T-helper 17 cell (primary cell): ENCODE measurements at regions not wholly inside any gene's neighbourhood (a gene's known extent, or its start where the extent isn't known, plus 50 kb on each side); places are given as distances from the start of the nearest gene placed in this dataset.

Source experiments
- ATAC-seq: fragments of 150-1000 bp; cut with Tn5 transposase; 2 replicates; pipeline ENCODE4 v1.10.0; 2021; ENCODE audit warnings: mild to moderate bottlenecking, moderate library complexity
- DNase-seq, 3 donors: peaks; one replicate each; pipeline versions ENCODE4 v3.0.0 to v3.0.0-alpha.2; 2020 to 2021
- H3K9me3 ChIP-seq: one replicate; pipeline ENCODE4 v1.7.0; 2013; ENCODE audit warnings: low read length, mild to moderate bottlenecking; ENCODE audit not compliant: control insufficient read depth, poor library complexity, severe bottlenecking
- H3K27ac Mint-ChIP-seq: one replicate; pipeline ENCODE4 v1.8.0; 2022; ENCODE audit warnings: mild to moderate bottlenecking, moderate library complexity, mixed read lengths
- H3K27me3 Mint-ChIP-seq: one replicate; pipeline ENCODE4 v1.8.0; 2022; ENCODE audit warnings: mixed read lengths
- H3K36me3 Mint-ChIP-seq: one replicate; pipeline ENCODE4 v1.8.0; 2022; ENCODE audit warnings: low read depth, mixed read lengths
- H3K4me1 Mint-ChIP-seq: one replicate; pipeline ENCODE4 v1.8.0; 2022; ENCODE audit warnings: mild to moderate bottlenecking, mixed read lengths
- H3K4me3 Mint-ChIP-seq: one replicate; pipeline ENCODE4 v1.8.0; 2022; ENCODE audit warnings: mild to moderate bottlenecking, moderate library complexity, mixed read lengths

DNA sequence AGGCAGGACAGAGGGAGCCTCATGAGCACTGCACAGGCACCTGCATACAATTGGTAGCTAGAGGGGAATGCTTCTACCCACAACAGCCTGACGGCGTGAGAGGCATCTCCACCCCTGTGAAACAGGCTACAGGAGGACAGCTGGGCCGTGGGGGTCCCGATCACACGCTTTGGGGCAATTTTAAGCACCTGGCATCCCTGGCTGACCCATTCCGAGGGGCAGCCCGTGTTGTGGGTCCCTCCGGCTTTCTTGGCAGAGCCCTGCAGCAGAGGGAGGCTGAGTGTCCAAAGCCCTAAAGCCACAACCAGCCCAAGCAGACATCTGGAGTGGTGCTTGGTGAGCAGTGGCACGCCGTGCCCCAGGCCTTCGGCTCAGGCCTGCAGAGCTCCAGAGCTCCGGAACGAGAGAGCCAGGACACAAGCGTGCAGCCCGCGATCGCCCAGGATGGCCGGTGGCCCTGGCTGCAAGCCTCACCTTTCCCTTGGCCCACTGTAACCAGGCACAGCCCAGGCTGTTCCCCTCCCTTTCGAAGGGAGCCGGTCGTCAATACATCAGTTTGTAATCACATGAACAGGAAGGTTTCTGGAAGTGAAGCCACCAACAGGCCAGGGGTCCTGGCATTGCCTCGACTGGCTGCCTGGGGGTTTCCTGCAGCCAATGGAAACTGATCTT lies 81.4 kb downstream of the DLL1 start:
- no peak overlapping the region for H3K27ac Mint-ChIP-seq
- no peak overlapping the region for H3K4me3 Mint-ChIP-seq
- no peaks in the 10 kb centered on the region for H3K9me3 ChIP-seq
- ATAC-seq: no peak
- no peak for DNase-seq
- H3K36me3 Mint-ChIP-seq: no peaks in the 10 kb centered on the region
- peaks cover 27% of the 10 kb centered on the region for H3K27me3 Mint-ChIP-seq
- H3K4me1 Mint-ChIP-seq: peaks cover 6% of the 10 kb centered on the region

DNA sequence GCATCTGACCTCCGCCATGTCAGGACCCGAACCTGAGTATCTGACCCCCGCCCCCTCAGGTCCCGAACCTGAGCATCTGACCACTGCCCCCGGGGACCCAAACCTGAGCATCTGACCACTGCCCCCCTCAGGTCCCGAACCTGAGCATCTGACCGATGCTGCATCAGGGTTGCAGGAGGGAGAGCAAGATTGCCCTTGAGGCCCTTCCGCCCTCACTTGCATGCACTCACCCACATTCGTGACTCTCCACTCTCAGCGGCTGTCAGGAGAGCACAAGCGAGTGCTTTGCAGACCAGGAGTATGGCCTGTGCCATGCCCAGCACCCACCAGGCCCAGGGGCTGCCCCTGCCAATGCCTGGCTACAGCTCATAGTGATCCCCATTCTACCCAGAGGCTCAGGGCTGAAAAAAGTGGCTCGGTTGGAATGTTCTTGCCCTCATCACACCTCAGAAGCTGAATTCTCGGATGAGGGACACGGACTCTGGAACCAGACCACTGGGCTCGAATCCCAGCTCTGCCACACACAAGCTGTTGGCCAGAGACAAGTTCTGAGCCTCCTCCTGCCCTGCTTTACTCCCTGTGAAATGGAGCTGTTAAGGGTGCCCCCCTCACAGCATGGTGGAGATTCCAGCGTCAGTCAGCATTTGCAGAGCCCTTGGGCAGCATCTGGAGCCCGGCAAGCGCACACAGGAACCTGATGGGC lies 82.1 kb downstream of the DLL1 start:
- no peak for ATAC-seq
- Mint-ChIP-seq H3K27ac (no peak overlapping the region), H3K4me3 (no peak overlapping the region), H3K4me1 (peaks cover 6% of the 10 kb centered on the region), H3K27me3 (peaks cover 27% of the 10 kb centered on the region), H3K36me3 (no peaks in the 10 kb centered on the region)
- no peaks in the 10 kb centered on the region for H3K9me3 ChIP-seq
- no peak for DNase-seq

DNA sequence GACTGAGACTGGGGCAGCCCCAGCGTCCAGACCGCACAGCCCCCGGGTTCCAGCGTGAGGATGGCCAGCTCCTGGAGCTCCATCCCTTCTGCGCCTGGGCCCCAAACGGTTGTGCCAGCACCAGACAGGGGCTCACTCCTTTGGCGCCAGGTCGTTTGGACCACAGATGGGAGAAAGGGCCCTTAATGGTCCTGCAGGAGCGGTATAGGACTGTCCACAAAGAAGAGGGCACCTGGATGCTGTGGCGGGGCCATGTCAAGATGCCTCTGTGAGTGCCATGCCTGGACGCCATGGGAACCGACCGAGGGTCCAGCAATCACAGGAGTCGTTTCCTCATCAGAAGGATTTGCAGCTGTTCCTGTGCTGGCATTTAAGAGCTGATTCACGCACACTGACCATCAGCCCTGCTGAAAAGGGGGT lies 82.7 kb downstream of the DLL1 start:
- DNase-seq: no peak
- H3K4me1 Mint-ChIP-seq: peaks cover 6% of the 10 kb centered on the region
- no peaks in the 10 kb centered on the region for H3K9me3 ChIP-seq
- no peak overlapping the region for H3K4me3 Mint-ChIP-seq
- no peak overlapping the region for H3K27ac Mint-ChIP-seq
- ATAC-seq: no peak
- no peaks in the 10 kb centered on the region for H3K36me3 Mint-ChIP-seq
- H3K27me3 Mint-ChIP-seq: peaks cover 27% of the 10 kb centered on the region

DNA sequence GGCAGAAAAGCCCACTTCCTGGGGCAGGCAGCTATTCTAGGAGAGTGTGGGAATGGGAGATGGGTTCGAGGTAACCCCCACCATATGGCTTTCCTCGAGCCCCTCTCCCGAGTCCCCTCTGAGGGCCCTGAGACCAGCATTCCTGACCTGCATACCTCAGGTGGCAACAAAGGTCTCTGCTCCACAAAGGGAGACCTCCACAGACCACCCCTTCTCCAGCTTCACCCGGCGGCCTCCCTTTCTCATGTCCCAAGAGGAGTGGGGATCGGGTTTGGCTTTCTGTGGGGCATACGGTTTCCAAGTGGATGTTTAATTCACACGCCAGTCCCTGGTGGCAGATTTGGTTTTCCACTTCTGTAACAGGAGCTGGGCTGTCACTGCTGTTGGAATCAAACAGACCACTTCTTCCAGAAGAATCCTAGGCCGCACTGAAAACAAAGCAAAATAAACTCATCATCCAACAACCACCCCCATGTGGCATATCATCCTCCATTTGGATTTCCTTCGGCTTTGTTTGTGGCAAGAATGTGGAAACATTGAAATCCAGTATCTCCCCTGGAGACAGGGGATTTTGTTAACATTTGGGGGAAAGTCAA lies 83.2 kb downstream of the DLL1 start:
- H3K27ac Mint-ChIP-seq: no peak overlapping the region

DNA sequence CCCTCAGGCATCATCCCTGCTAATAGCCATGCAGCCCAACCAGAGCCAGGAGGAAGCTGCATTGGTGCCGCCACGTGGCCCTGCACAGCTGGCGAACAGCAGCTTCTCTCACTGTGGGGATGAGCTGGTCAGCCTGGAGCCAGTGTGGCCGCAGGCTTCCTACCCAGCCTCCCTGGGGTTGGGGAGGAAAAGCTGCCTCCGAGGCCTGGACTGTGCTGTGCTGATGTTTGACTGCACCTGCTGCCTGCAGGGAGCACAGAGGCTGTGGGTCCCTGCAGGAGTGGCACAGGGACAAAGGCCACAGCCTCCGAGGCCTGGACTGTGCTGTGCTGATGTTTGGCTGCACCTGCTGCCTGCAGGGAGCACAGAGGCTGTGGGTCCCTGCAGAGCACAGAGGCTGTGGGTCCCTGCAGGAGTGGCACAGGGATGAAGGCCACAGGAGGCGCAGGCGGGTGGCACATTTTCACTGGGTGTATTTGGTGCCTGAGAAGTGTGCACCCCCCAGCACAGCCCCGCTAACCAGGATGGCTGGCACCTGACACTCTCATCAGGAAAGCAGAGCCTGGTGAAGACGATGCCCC lies 83.9 kb downstream of the DLL1 start:
- ATAC-seq: no peak
- peaks cover 3% of the 10 kb centered on the region for H3K4me1 Mint-ChIP-seq
- no peak for DNase-seq
- H3K9me3 ChIP-seq: no peaks in the 10 kb centered on the region
- H3K27me3 Mint-ChIP-seq: peaks cover 25% of the 10 kb centered on the region
- no peak overlapping the region for H3K27ac Mint-ChIP-seq
- no peak overlapping the region for H3K4me3 Mint-ChIP-seq
- H3K36me3 Mint-ChIP-seq: no peaks in the 10 kb centered on the region

More for the DNA sequence above, 83.2 kb downstream of the DLL1 start:
- H3K9me3 ChIP-seq: no peaks in the 10 kb centered on the region
- Mint-ChIP-seq H3K36me3 (no peaks in the 10 kb centered on the region), H3K27me3 (peaks cover 27% of the 10 kb centered on the region), H3K4me1 (peaks cover 6% of the 10 kb centered on the region), H3K4me3 (no peak overlapping the region)
- DNase-seq (no peak), ATAC-seq (no peak)

DNA sequence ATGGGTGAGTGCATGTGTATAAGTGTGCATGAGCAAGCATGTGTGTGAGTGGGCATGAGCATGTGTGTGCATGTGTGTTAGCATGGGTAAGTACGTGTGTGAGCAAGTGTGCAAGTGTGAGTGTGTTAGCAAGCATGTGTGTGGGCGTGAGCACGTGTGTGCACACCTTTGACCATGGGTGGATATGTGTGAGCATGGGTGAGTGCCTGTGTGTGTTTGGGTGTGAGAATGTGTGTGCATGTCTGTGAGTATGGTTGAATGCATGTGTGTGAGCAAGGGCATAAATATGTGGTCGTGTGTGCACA lies 84.6 kb downstream of the DLL1 start:
- no peak overlapping the region for H3K27ac Mint-ChIP-seq
- ATAC-seq: no peak
- H3K36me3 Mint-ChIP-seq: no peaks in the 10 kb centered on the region
- H3K9me3 ChIP-seq: no peaks in the 10 kb centered on the region
- H3K4me3 Mint-ChIP-seq: no peak overlapping the region
- peaks cover 3% of the 10 kb centered on the region for H3K4me1 Mint-ChIP-seq
- H3K27me3 Mint-ChIP-seq: peaks cover 20% of the 10 kb centered on the region
- no peak for DNase-seq

DNA sequence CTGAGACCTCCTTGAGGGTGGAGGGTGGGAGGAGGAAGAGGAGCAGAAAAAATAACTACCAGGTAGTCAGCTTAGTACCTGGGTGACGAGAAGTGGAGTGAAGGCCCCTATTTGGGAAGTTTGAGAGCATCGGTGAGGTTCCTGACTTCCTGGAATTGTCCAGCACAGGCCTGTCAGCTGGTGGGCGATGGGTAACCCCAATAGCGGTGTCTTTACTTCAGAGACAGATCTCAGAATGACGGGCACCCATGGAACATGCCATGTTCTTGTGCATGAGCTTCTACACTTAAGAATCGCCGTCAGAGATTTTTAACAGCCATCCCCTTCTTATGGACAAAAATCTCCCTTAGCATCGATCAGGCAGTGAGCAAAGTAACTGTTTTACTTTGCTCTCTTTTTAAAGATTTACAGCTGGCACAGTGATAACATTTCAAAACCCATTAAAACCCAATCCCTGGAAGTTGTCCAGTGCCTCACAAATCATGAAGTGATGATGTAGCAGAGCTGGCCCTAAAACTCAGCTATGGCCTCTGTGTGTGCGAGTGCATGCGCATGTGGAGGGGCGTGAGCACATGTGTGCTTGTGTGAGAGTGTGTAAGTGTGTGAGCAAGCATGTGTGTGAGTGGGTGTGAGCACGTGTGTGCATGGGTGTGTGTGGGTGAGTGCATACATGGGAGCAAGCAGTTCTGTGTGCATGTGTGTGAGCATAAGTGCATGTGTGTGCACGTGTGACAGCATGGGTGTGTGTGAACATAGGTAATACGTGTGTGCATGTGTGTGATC lies 85.2 kb downstream of the DLL1 start:
- no peak overlapping the region for H3K27ac Mint-ChIP-seq
- H3K4me3 Mint-ChIP-seq: no peak overlapping the region
- no peaks in the 10 kb centered on the region for H3K9me3 ChIP-seq
- no peak for ATAC-seq
- no peaks in the 10 kb centered on the region for H3K36me3 Mint-ChIP-seq
- peaks cover 15% of the 10 kb centered on the region for H3K27me3 Mint-ChIP-seq
- DNase-seq: no peak
- H3K4me1 Mint-ChIP-seq: peaks cover 3% of the 10 kb centered on the region

DNA sequence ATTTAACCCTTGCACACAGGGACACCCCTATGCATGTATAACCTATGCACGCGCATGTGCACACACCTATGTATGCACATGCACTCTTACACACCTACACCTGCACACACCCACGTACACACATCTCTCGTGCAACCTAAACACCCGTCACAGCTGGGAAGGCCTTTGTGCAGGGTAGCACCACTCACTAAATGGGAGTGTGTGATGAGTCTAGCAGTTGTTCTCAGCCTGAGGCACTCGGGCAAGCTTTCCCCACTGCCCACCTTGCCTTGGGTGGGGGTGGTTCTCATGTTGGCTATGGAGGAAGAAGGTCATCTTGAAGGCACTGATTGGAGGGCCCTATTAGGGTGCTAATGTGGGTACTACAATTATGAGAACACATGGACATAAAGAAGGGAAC lies 85.8 kb downstream of the DLL1 start:
- DNase-seq (no peak), ATAC-seq (no peak)
- peaks cover 12% of the 10 kb centered on the region for H3K27me3 Mint-ChIP-seq
- H3K4me3 Mint-ChIP-seq: no peak overlapping the region
- H3K36me3 Mint-ChIP-seq: no peaks in the 10 kb centered on the region
- no peak overlapping the region for H3K27ac Mint-ChIP-seq
- H3K4me1 Mint-ChIP-seq: no peaks in the 10 kb centered on the region
- no peaks in the 10 kb centered on the region for H3K9me3 ChIP-seq

DNA sequence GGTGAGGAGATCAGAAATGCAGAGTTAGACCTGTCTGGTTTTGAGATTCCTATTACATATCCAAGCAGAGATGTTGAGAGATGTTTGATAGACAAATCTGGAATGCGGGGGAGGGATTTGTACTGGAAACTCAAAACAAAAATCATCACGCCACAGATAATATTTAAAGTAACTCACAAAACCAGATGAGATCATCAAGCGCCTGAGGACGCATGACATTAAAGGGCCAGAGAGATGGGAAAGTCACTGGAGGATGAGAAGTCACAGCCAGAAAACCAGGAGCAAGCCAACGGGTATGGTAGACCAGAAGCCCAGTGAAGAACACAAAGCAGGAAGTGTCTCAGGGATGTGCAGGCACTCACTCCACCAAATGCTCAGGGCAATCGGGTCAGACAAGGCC lies 87.7 kb downstream of the DLL1 start:
- Mint-ChIP-seq H3K27me3 (peaks cover 7% of the 10 kb centered on the region), H3K27ac (no peak overlapping the region), H3K36me3 (no peaks in the 10 kb centered on the region), H3K4me1 (no peaks in the 10 kb centered on the region), H3K4me3 (no peak overlapping the region)
- no peaks in the 10 kb centered on the region for H3K9me3 ChIP-seq
- no peak for DNase-seq
- ATAC-seq: no peak

DNA sequence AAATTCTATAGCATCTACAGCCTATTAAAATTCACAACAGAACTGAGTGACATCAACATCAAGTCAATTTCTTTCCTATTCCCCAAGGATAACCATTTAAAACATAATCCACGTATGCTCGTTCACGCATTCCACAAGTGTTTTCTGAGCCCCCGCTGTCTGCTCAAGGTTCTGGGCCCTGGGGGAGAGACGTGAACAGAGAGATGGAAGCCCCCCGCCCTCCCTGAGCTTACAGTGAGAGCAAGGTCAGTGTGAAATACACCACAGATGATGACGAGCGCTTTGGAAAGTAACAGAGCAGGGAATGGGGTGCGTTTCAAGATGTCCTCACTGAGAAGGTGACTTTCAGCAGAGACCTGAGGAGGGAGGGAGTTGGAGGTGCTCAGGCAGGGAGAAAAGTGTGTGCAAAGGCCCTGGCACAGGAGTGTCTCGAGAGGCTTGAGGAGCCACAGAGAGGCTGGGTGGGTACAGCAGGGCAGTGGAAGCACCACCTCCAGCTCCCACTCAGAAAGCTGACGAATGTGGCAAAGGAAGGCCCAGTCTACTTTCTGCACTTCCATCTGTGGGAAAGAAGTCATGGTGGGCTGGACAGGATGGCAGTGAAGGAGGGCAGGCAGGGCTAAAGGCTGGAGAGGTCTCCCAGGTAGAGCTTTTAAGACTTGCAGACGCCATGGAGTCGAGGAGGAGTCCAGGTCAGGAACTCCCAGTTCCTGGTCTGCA lies 88.3 kb downstream of the DLL1 start:
- Mint-ChIP-seq H3K4me1 (no peaks in the 10 kb centered on the region), H3K27ac (no peak overlapping the region), H3K27me3 (peaks cover 7% of the 10 kb centered on the region), H3K36me3 (no peaks in the 10 kb centered on the region), H3K4me3 (no peak overlapping the region)
- DNase-seq (no peak), ATAC-seq (no peak)
- no peaks in the 10 kb centered on the region for H3K9me3 ChIP-seq

DNA sequence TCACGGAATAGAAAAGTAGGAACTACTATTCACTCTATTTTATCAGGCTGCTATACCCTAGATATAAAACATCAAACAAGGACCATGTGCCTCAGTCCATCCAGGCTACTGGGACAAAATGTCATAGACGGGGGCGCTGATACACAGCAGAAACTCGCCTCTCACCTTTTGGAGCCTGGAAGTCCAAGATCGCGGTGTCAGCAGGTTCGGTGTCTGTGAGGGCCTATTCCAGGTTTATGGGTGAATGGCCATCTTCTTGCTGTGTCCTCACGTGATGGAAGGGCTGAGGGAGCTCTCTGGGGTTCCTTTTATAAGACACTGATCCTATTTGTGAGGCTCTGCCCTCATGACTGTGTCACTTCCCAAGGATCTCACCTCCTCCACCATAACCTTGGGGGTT lies 89.5 kb downstream of the DLL1 start:
- H3K36me3 Mint-ChIP-seq: no peaks in the 10 kb centered on the region
- no peaks in the 10 kb centered on the region for H3K4me1 Mint-ChIP-seq
- H3K27me3 Mint-ChIP-seq: peaks cover 14% of the 10 kb centered on the region
- no peak overlapping the region for H3K27ac Mint-ChIP-seq
- DNase-seq (no peak), ATAC-seq (no peak)
- peaks cover 6% of the 10 kb centered on the region for H3K9me3 ChIP-seq
- H3K4me3 Mint-ChIP-seq: no peak overlapping the region

DNA sequence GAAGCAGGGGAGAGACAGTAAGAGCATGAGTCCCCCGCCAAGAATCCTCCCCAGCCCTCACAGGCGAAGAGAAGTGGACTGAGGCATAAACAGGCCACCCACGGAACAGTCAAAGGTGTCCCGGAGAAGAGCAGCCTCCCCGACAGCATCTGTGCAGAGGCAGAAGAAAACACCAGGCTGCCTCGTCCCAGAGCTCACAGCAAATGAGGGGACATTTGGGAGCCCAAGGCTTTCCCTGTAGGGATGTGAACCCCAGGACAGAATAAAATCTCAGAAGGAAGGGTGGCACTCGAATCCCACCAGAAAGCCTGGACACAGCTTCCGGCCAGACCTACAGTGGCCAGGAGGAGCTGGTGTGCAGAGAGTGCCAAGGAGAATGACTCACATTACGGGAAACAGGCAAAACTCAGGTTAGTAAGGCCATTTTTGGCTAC lies 90.4 kb downstream of the DLL1 start:
- DNase-seq (no peak), ATAC-seq (no peak)
- no peaks in the 10 kb centered on the region for H3K4me1 Mint-ChIP-seq
- peaks cover 10% of the 10 kb centered on the region for H3K9me3 ChIP-seq
- no peak overlapping the region for H3K4me3 Mint-ChIP-seq
- no peak overlapping the region for H3K27ac Mint-ChIP-seq
- peaks cover 14% of the 10 kb centered on the region for H3K27me3 Mint-ChIP-seq
- H3K36me3 Mint-ChIP-seq: no peaks in the 10 kb centered on the region

DNA sequence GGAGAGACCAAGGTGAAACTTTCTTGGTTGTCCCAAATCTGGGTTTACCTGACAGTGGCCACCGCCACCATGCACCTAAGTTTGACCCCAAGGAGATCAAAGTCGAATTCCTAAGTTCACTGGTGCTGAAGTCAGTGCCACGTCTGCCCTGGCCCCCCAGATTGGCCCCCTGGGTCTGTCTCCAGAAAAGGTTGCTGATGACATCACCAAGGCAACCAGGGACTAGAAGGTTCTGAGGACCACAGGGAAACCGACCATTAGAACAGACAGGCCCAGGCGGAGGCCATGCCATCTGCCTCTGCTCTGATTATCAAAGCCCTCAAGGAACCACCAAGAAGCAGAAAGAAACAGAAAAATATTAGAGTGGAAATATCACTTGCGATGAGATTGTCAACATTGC lies 91.2 kb downstream of the DLL1 start:
- Mint-ChIP-seq H3K27me3 (peaks cover 14% of the 10 kb centered on the region), H3K36me3 (no peaks in the 10 kb centered on the region), H3K4me1 (no peaks in the 10 kb centered on the region), H3K4me3 (no peak overlapping the region), H3K27ac (no peak overlapping the region)
- ATAC-seq: no peak
- DNase-seq: no peak
- H3K9me3 ChIP-seq: peaks cover 10% of the 10 kb centered on the region
